ENCODE measurements at regions not wholly inside any gene's neighbourhood (a gene's known extent, or its start where the extent isn't known, plus 50 kb on each side); places are given as distances from the start of the nearest gene placed in this dataset.

DNA sequence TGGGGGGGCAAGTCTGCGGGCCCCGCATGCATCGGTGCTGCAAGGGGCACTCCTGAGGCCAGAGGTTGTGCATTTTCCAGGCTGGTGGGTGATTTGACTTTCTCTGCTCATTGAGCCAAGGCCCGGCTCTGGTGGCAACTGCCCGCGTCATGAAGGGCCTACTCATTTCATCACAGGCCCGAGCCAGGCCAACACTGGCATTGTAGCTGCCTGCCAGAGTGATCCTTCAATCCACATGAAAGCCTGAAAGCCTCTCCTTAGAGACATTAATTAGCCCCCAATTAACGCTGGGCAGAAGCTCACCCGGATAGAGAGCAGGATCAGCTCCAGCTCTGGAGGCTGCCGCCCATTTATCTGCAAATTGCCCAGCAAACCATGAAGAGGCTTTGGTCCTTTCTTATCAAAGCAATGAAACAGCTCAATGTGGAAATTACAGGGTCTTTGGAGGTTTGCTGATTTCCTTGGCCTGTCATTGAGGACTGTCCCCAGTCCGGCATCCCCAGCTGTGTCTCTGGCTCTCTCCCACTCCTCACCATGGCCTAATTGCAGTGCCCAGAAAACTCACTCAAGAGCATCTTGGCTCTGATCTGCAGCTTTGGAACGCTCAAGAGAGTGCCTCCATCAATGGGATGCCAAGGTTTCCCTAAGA lies 50.4 kb upstream of the STUM start:
- no peak for DNase-seq (ENCODE audit: insufficient read length, low spot score)
- TF ChIP-seq POLR2AphosphoS5 (IDR thresholded peaks at IDR 0.05; ENCODE audit: low read depth, low read length) = no peak
- no peak for TF ChIP-seq POLR2A (IDR thresholded peaks at IDR 0.05; ENCODE audit: low read depth, low read length)
- TF ChIP-seq POU2F2 (IDR thresholded peaks at IDR 0.05; ENCODE audit: low read depth, low read length) = no peak
- no peak for TF ChIP-seq SPI1 (IDR thresholded peaks at IDR 0.05; ENCODE audit: low read depth, low read length)
- no peak for TF ChIP-seq TAF1 (IDR thresholded peaks at IDR 0.05; ENCODE audit: low read depth, low read length)
- no peak for TF ChIP-seq PAX5 (IDR thresholded peaks at IDR 0.05; ENCODE audit: insufficient read depth, low read length, severe bottlenecking)
- no peak for FAIRE-seq

DNA sequence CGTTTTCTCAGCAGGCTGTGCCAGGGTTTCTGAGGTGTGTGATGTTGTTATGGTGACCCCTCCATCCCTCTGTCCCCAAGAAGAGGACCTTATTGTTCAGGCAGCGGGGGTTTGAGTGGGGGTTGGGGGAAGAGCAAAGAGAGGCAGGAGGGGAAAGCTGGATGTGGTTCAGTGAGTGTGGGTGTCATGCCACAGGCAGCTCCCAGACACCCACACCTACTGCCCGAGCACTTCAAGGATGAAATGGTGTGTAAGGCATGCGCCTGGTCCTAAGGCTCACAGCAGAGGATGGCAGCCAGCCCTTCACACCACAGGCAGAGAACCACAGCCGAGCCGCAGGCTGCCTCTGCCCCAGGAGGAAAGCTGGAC lies 49.9 kb upstream of the STUM start:
- DNase-seq (ENCODE audit: insufficient read length, low spot score) = no peak
- TF ChIP-seq TAF1 (IDR thresholded peaks at IDR 0.05; ENCODE audit: low read depth, low read length) (no peak), POLR2AphosphoS5 (IDR thresholded peaks at IDR 0.05; ENCODE audit: low read depth, low read length) (no peak), POU2F2 (IDR thresholded peaks at IDR 0.05; ENCODE audit: low read depth, low read length) (no peak), POLR2A (IDR thresholded peaks at IDR 0.05; ENCODE audit: low read depth, low read length) (no peak), PAX5 (IDR thresholded peaks at IDR 0.05; ENCODE audit: insufficient read depth, low read length, severe bottlenecking) (no peak), SPI1 (IDR thresholded peaks at IDR 0.05; ENCODE audit: low read depth, low read length) (no peak)
- FAIRE-seq = no peak

All from GM12891 (cell line).